GM10266 (cell line): ENCODE measurements at regions not wholly inside any gene's neighbourhood (a gene's known extent, or its start where the extent isn't known, plus 50 kb on each side); places are given as distances from the start of the nearest gene placed in this dataset.

Experiments
- DNase-seq: peaks from one replicate; pipeline ENCODE4 v3.0.0; 2012; ENCODE audit errors: extremely low spot score
- CTCF ChIP-seq: IDR thresholded peaks from 2 replicates; pipeline ENCODE4 v1.5.1; 2012; ENCODE audit warnings: mild to moderate bottlenecking, low read depth; ENCODE audit not compliant: control insufficient read depth, insufficient read depth; ENCODE audit errors: missing control alignments

GRCh38 chr2:116117845-116118244 is 1675.4 kb downstream of the DPP10 start:
- DNase-seq: no peak
- no peak for TF ChIP-seq CTCF

GRCh38 chr2:116132833-116133232 is 1681.7 kb upstream of the DDX18 start:
- TF ChIP-seq CTCF: no peak
- DNase-seq: no peak

- TF ChIP-seq CTCF: no peak
- no peak for DNase-seq
Observed at GRCh38 chr2:116133381-116133942, 1681.0 kb upstream of the DDX18 start.

GRCh38 chr2:116141891-116142474 is 1672.5 kb upstream of the DDX18 start:
- no peak for TF ChIP-seq CTCF
- no peak for DNase-seq

GRCh38 chr2:116142644-116143227 is 1671.8 kb upstream of the DDX18 start:
- DNase-seq: no peak
- no peak for TF ChIP-seq CTCF

- no peak for TF ChIP-seq CTCF
- DNase-seq: no peak
Observed at GRCh38 chr2:116145031-116145430, 1669.5 kb upstream of the DDX18 start.

GRCh38 chr2:116148361-116148760 is 1666.1 kb upstream of the DDX18 start:
- no peak for DNase-seq
- TF ChIP-seq CTCF: no peak
